ENCODE measurements at regions not wholly inside any gene's neighbourhood (a gene's known extent, or its start where the extent isn't known, plus 50 kb on each side); places are given as distances from the start of the nearest gene placed in this dataset.

DNA sequence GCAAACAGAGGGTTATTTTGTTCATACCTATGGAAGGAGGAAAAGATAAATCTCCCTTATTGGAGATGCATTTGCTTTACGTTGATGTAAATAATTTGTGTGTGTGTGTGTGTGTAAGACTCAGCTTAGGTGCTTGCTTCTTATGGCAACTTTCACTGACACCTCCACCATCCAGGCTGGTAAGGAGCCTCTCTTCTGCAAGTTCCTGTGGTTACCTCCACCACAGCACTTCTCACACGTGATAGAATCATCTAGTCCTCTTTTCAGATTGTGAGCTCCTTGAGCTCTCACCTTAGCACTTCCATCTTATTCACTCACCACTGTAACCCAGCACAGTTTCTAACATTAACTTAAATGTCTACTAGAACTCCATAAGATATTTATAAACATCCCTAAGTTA is 553.7 kb downstream of the FGF13 start (continued):
- no peak for TF ChIP-seq BCL11A (IDR thresholded peaks at IDR 0.05; ENCODE audit: low read depth in 2 of 2, low read length in 2 of 2)
- TF ChIP-seq BRCA1 (IDR thresholded peaks at IDR 0.05; ENCODE audit: low read depth, low read length): no peak
- no peak for TF ChIP-seq KDM1A (IDR thresholded peaks at IDR 0.05; ENCODE audit: borderline replicate concordance, low read length)
- TF ChIP-seq SIX5 (IDR thresholded peaks at IDR 0.05; ENCODE audit: low read depth, low read length): no peak
- TF ChIP-seq TAF7 (optimal IDR thresholded peaks at IDR 0.05; ENCODE audit: borderline replicate concordance, low read depth, low read length): no peak
- no peak for TF ChIP-seq EGR1 (IDR thresholded peaks at IDR 0.05; ENCODE audit: borderline replicate concordance, low read depth, low read length)
- TF ChIP-seq SRF (IDR thresholded peaks at IDR 0.05; ENCODE audit: low read depth, low read length): no peak
- no peak for TF ChIP-seq TAF1 (IDR thresholded peaks at IDR 0.05; ENCODE audit: low read depth, low read length)
- no peak for TF ChIP-seq JUN (IDR thresholded peaks at IDR 0.05; ENCODE audit: low read depth, low read length)
- no peak for TF ChIP-seq ASH2L (IDR thresholded peaks at IDR 0.05; ENCODE audit: low read length)
- TF ChIP-seq POU5F1 (IDR thresholded peaks at IDR 0.05; ENCODE audit: low read depth, low read length): no peak
- TF ChIP-seq CBX5 (IDR thresholded peaks at IDR 0.05; ENCODE audit: low read depth, low read length): no peak
- TF ChIP-seq KDM4A (IDR thresholded peaks at IDR 0.05; ENCODE audit: low read depth, low read length, severe bottlenecking): no peak
- TF ChIP-seq SIRT6 (IDR thresholded peaks at IDR 0.05; ENCODE audit: low read length): no peak
